MM.1S (cell line): ENCODE measurements at regions not wholly inside any gene's neighbourhood (a gene's known extent, or its start where the extent isn't known, plus 50 kb on each side); places are given as distances from the start of the nearest gene placed in this dataset.

Experiments
- DNase-seq: peaks from one replicate; pipeline ENCODE4 v3.0.0-alpha.2; 2015
- H2AFZ ChIP-seq: fragments of 300-600 bp; sonication (generic); 2 replicates; pipeline ENCODE4 v1.6.0; 2016; ENCODE audit warnings: antibody characterized with exemption, low read length
- H3F3A ChIP-seq: fragments of 300-600 bp; sonication (generic); 2 replicates; pipeline ENCODE4 v1.6.1; 2016; ENCODE audit warnings: mild to moderate bottlenecking, antibody characterized with exemption, low read length, moderate library complexity, mixed read lengths; ENCODE audit not compliant: insufficient read depth
- H3K27ac ChIP-seq: fragments of 300-600 bp; sonication (generic); 2 replicates; pipeline ENCODE4 v1.5.1; 2016; ENCODE audit warnings: mild to moderate bottlenecking, low read length
- H3K27me3 ChIP-seq: fragments of 300-600 bp; sonication (generic); replicated peaks from 2 replicates; pipeline ENCODE4 v1.6.0; 2016; ENCODE audit warnings: low read length; ENCODE audit not compliant: insufficient read depth
- H3K36me3 ChIP-seq: fragments of 300-600 bp; sonication (generic); replicated peaks from 2 replicates; pipeline ENCODE4 v1.6.1; 2016; ENCODE audit warnings: mild to moderate bottlenecking, low read length, mixed read lengths; ENCODE audit not compliant: insufficient read depth
- H3K4me1 ChIP-seq: fragments of 300-600 bp; sonication (generic); 2 replicates; pipeline ENCODE4 v1.6.1; 2016; ENCODE audit warnings: low read length, mixed read lengths
- H3K4me2 ChIP-seq: fragments of 300-600 bp; sonication (generic); 2 replicates; pipeline ENCODE4 v1.6.0; 2016; ENCODE audit warnings: low read depth, low read length
- H3K4me3 ChIP-seq: fragments of 300-600 bp; sonication (generic); 2 replicates; pipeline ENCODE4 v1.5.1; 2016; ENCODE audit warnings: low read length, mixed read lengths
- H3K79me2 ChIP-seq: fragments of 300-600 bp; sonication (generic); 2 replicates; pipeline ENCODE4 v1.6.1; 2016; ENCODE audit warnings: mixed run types, low read length, mixed read lengths
- H3K9ac ChIP-seq: fragments of 300-600 bp; sonication (generic); 2 replicates; pipeline ENCODE4 v1.6.1; 2016; ENCODE audit warnings: low read length, mixed read lengths
- H3K9me2 ChIP-seq: fragments of 300-600 bp; sonication (generic); replicated peaks from 2 replicates; pipeline ENCODE4 v1.6.1; 2016; ENCODE audit warnings: mild to moderate bottlenecking, low read length, mixed read lengths; ENCODE audit not compliant: insufficient read depth
- H3K9me3 ChIP-seq: fragments of 300-600 bp; sonication (generic); replicated peaks from 2 replicates; pipeline ENCODE4 v1.6.1; 2016; ENCODE audit warnings: mild to moderate bottlenecking, low read length, mixed read lengths; ENCODE audit not compliant: insufficient read depth
- H4K20me1 ChIP-seq: fragments of 300-600 bp; sonication (generic); 2 replicates; pipeline ENCODE4 v1.6.1; 2016; ENCODE audit warnings: mild to moderate bottlenecking, low read length, moderate library complexity, mixed read lengths; ENCODE audit not compliant: insufficient read depth
- EZH2 ChIP-seq: fragments of 300-600 bp; sonication (generic); optimal IDR thresholded peaks from 2 replicates; pipeline ENCODE3; 2017; ENCODE audit warnings: low read depth, mild to moderate bottlenecking, antibody characterized with exemption, low read length, mixed read lengths
- EZH2phosphoT487 ChIP-seq: fragments of 300-600 bp; sonication (generic); IDR thresholded peaks from 2 replicates; pipeline ENCODE4 v1.6.1; 2018; ENCODE audit warnings: antibody characterized with exemption, low read length
- TF ChIP-seq, protein P1 (sequence below): fragments of 300-600 bp; sonication (generic); IDR thresholded peaks from 2 replicates; pipeline ENCODE4 v1.5.1; 2016; ENCODE audit warnings: antibody characterized with exemption, low read length, mixed read lengths

GRCh38 chr5:20241351-20241750, 253.4 kb upstream of the CDH18 start:
- Histone ChIP-seq H4K20me1 (no peaks in the 10 kb centered on the region), H3K27me3 (no peaks in the 10 kb centered on the region), H3K4me3 (no peak overlapping the region), H3F3A (no peaks in the 10 kb centered on the region), H3K9me2 (no peaks in the 10 kb centered on the region), H3K4me1 (no peaks in the 10 kb centered on the region), H3K4me2 (no peak overlapping the region), H3K9ac (no peak overlapping the region), H3K9me3 (no peaks in the 10 kb centered on the region), H3K36me3 (no peaks in the 10 kb centered on the region), H3K79me2 (no peaks in the 10 kb centered on the region), H2AFZ (no peak overlapping the region), H3K27ac (no peak overlapping the region)
- DNase-seq: no peak
- TF ChIP-seq EZH2 (no peak), EZH2phosphoT487 (no peak)
- TF ChIP-seq, protein P1, sequence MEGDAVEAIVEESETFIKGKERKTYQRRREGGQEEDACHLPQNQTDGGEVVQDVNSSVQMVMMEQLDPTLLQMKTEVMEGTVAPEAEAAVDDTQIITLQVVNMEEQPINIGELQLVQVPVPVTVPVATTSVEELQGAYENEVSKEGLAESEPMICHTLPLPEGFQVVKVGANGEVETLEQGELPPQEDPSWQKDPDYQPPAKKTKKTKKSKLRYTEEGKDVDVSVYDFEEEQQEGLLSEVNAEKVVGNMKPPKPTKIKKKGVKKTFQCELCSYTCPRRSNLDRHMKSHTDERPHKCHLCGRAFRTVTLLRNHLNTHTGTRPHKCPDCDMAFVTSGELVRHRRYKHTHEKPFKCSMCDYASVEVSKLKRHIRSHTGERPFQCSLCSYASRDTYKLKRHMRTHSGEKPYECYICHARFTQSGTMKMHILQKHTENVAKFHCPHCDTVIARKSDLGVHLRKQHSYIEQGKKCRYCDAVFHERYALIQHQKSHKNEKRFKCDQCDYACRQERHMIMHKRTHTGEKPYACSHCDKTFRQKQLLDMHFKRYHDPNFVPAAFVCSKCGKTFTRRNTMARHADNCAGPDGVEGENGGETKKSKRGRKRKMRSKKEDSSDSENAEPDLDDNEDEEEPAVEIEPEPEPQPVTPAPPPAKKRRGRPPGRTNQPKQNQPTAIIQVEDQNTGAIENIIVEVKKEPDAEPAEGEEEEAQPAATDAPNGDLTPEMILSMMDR: no peak

- Histone ChIP-seq H3K79me2 (no peaks in the 10 kb centered on the region), H3K27me3 (no peaks in the 10 kb centered on the region), H3K9me2 (no peaks in the 10 kb centered on the region), H3K4me2 (no peak overlapping the region), H4K20me1 (no peaks in the 10 kb centered on the region), H3K36me3 (no peaks in the 10 kb centered on the region), H3K9me3 (no peaks in the 10 kb centered on the region), H3K4me1 (no peaks in the 10 kb centered on the region), H3F3A (no peaks in the 10 kb centered on the region), H3K27ac (no peak overlapping the region), H3K9ac (no peak overlapping the region), H3K4me3 (no peak overlapping the region), H2AFZ (no peak overlapping the region)
- no peak for TF ChIP-seq EZH2phosphoT487
- no peak for DNase-seq
Observed at GRCh38 chr5:20231040-20231439, 243.0 kb upstream of the CDH18 start.

DNA sequence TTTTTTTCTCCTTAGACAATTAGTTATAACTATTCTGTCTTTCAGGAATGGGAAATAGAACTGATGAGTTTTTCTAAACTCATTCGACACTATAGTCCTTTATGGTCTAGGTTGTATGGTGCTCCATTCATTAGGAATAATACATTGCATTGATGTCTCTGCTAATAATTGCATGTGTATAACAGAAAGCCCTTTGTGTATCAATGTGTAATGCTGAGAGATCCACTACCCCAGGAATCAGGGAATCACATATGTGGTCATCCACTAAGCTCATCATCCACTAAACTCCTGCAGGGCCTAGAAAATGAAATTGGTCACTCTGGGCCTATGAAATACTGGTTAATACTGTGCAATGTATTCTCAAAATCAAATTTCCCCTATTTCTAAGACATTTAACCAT, 242.0 kb upstream of the CDH18 start:
- Histone ChIP-seq H3K79me2 (no peaks in the 10 kb centered on the region), H3K36me3 (no peaks in the 10 kb centered on the region), H4K20me1 (no peaks in the 10 kb centered on the region), H3K9me3 (no peaks in the 10 kb centered on the region), H3K27me3 (no peaks in the 10 kb centered on the region), H3K4me3 (no peak overlapping the region), H3K27ac (no peak overlapping the region), H3K9me2 (no peaks in the 10 kb centered on the region), H3K9ac (no peak overlapping the region), H3K4me1 (no peaks in the 10 kb centered on the region), H3K4me2 (no peak overlapping the region), H3F3A (no peaks in the 10 kb centered on the region), H2AFZ (no peak overlapping the region)
- no peak for DNase-seq
- TF ChIP-seq, protein P1: no peak
- TF ChIP-seq EZH2: no peak
- no peak for TF ChIP-seq EZH2phosphoT487

DNA sequence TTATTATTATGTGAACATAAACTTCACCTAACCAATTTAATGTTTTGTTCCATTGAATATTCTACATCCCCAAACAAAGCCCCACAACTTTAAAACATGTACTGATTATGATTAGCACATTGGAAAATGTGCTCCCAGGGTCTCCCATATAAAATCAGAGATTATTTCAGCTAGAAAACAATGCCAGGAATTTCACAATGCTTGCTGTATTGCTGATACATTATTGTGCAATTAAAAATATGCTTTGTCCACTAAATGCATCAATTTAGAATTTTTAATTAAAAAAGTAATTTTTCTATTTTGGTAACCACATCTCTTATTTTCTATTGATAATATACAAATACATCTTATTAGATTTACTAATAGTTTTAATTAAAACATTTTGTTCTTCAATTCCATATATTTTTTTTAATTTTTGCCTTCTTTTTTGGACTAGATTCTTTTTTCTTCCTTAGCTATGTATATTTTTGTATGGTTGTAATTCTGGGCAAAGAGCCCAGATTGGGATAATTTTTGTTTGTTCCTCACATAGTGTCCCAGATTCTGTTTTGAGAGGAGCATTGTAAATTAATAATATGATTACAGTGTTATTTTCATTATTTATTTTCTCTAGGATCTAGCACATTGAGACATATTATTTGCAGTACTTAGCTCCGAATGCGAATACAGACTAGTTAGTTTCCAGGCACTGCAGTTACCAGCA, 241.5 kb upstream of the CDH18 start:
- H3K9ac ChIP-seq: no peak overlapping the region
- no peaks in the 10 kb centered on the region for H3K9me2 ChIP-seq
- H3K27ac ChIP-seq: no peak overlapping the region
- no peaks in the 10 kb centered on the region for H3F3A ChIP-seq
- H3K36me3 ChIP-seq: no peaks in the 10 kb centered on the region
- no peaks in the 10 kb centered on the region for H3K79me2 ChIP-seq
- TF ChIP-seq EZH2: no peak
- no peak for TF ChIP-seq EZH2phosphoT487
- TF ChIP-seq, protein P1: no peak
- no peaks in the 10 kb centered on the region for H3K27me3 ChIP-seq
- H3K4me3 ChIP-seq: no peak overlapping the region
- H2AFZ ChIP-seq: no peak overlapping the region
- DNase-seq: no peak
- H3K4me1 ChIP-seq: no peaks in the 10 kb centered on the region
- H3K9me3 ChIP-seq: no peaks in the 10 kb centered on the region
- no peak overlapping the region for H3K4me2 ChIP-seq
- no peaks in the 10 kb centered on the region for H4K20me1 ChIP-seq
